Chondrocyte (in vitro differentiated cells): ENCODE measurements at regions not wholly inside any gene's neighbourhood (a gene's known extent, or its start where the extent isn't known, plus 50 kb on each side); places are given as distances from the start of the nearest gene placed in this dataset.

Experiments
- DNase-seq: peaks from one replicate; pipeline ENCODE4 v3.0.0; 2021; ENCODE audit warnings: mixed read lengths, low spot score
- H3K27ac Mint-ChIP-seq: one replicate; pipeline ENCODE4 v1.8.0; 2021; ENCODE audit warnings: mild to moderate bottlenecking, moderate library complexity, mixed read lengths; ENCODE audit not compliant: unreplicated experiment
- H3K27me3 Mint-ChIP-seq: 2 replicates; pipeline ENCODE4 v1.8.0; 2021; ENCODE audit warnings: low read depth, mixed read lengths
- H3K36me3 Mint-ChIP-seq: 2 replicates; pipeline ENCODE4 v1.8.0; 2021; ENCODE audit warnings: low read depth, mixed read lengths
- H3K4me1 Mint-ChIP-seq: 2 replicates; pipeline ENCODE4 v1.8.0; 2021; ENCODE audit warnings: low read depth, mild to moderate bottlenecking, mixed read lengths
- H3K4me3 Mint-ChIP-seq: one replicate; pipeline ENCODE4 v1.8.0; 2021; ENCODE audit warnings: mild to moderate bottlenecking, moderate library complexity, mixed read lengths; ENCODE audit not compliant: unreplicated experiment
- H3K9me3 Mint-ChIP-seq: 2 replicates; pipeline ENCODE4 v1.8.0; 2021; ENCODE audit warnings: low read depth, mixed read lengths
- CTCF ChIP-seq: fragments of 200-600 bp; sonication (generic); IDR thresholded peaks from 2 replicates; pipeline ENCODE4 v1.5.0; 2021; ENCODE audit warnings: antibody characterized with exemption, mild to moderate bottlenecking, moderate library complexity

DNA sequence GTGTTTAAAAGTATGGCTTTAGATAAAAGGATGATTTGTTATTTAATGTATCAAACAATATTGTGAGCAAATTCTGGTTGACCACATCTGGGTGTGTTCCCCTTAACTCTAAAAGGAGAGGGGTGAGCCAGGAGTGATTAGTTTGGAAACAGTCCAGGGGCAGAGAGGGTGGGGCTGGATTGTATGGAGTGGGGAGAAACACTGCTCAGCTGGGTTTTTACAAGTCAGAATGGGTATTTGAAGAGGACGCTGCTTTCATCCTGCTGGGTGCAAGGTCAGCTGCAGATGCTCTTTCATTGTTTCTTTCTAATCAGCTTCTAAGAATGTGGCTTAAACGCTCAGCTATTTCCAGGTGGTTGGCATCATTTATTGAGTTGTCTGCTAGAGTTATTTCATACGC is 82.8 kb upstream of the LIMCH1 start:
- Mint-ChIP-seq H3K27ac (no peak overlapping the region), H3K4me3 (no peak overlapping the region), H3K9me3 (no peaks in the 10 kb centered on the region), H3K27me3 (peaks cover 26% of the 10 kb centered on the region), H3K36me3 (no peaks in the 10 kb centered on the region), H3K4me1 (peaks cover 5% of the 10 kb centered on the region)
- TF ChIP-seq CTCF, result no peak
- no peak for DNase-seq

DNA sequence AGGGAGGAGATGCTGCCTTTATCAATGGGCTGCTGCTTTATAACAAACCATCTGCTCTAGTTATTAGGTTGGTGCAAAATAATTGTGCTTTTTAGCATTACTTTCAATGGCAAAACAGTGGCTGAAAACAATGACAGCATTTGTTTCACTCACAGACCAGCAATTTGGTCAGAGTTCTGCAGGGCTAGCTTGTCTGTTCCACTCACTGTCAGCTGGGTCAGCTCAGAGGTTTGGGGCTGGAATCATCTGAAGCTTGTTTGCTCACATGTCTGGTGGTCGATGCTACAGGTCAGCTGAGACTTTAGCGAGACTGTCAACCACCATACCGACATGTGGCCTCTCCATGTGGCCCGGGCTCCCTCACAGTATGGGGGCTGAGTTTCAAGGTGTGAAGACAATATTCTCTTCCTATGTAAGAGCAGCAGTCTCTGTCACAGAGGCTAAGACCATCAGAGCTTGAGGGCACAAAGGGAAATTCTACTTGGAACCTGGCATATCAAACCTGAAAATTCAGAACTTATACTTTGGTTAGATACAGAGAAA is 81.3 kb upstream of the LIMCH1 start:
- H3K4me1 Mint-ChIP-seq, result peaks cover 5% of the 10 kb centered on the region
- DNase-seq, result no peak
- H3K27ac Mint-ChIP-seq, result no peak overlapping the region
- no peak for TF ChIP-seq CTCF
- no peaks in the 10 kb centered on the region for H3K36me3 Mint-ChIP-seq
- H3K27me3 Mint-ChIP-seq, result peaks cover 25% of the 10 kb centered on the region
- no peaks in the 10 kb centered on the region for H3K9me3 Mint-ChIP-seq
- no peak overlapping the region for H3K4me3 Mint-ChIP-seq

DNA sequence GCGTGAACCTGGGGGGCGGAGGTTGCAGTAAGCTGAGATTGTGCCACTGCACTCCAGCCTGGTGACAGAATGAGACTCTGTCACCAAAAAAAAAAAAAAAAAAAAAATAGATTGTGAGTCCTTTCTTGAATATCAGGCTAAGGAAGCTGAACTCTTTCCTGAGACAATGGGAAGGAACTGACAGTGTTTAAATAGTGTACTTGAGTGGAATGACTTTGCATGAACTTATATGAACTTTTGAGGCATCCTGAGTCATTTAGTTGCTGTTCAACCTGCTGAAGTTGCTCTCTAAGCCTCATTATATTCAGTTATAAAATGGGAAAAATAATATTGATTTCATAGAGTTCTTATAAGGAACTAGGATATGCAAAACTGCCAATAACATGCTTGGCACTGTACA is 79.3 kb upstream of the LIMCH1 start:
- no peak for DNase-seq
- Mint-ChIP-seq H3K27ac (no peak overlapping the region), H3K9me3 (no peaks in the 10 kb centered on the region), H3K4me1 (peaks cover 5% of the 10 kb centered on the region), H3K4me3 (no peak overlapping the region), H3K36me3 (no peaks in the 10 kb centered on the region), H3K27me3 (peaks cover 25% of the 10 kb centered on the region)
- TF ChIP-seq CTCF, result no peak

- Mint-ChIP-seq H3K4me1 (no peaks in the 10 kb centered on the region), H3K4me3 (no peak overlapping the region), H3K36me3 (no peaks in the 10 kb centered on the region), H3K27me3 (peaks cover 21% of the 10 kb centered on the region), H3K9me3 (no peaks in the 10 kb centered on the region), H3K27ac (no peak overlapping the region)
- DNase-seq, result no peak
- TF ChIP-seq CTCF, result no peak
Observed at GRCh38 chr4:41460641-41461040, 77.3 kb upstream of the LIMCH1 start.

GRCh38 chr4:41461780-41462307 is 76.1 kb upstream of the LIMCH1 start:
- H3K9me3 Mint-ChIP-seq, result no peaks in the 10 kb centered on the region
- no peaks in the 10 kb centered on the region for H3K36me3 Mint-ChIP-seq
- no peak for TF ChIP-seq CTCF
- no peak overlapping the region for H3K27ac Mint-ChIP-seq
- H3K4me3 Mint-ChIP-seq, result no peak overlapping the region
- H3K4me1 Mint-ChIP-seq, result no peaks in the 10 kb centered on the region
- H3K27me3 Mint-ChIP-seq, result peaks cover 17% of the 10 kb centered on the region
- DNase-seq, result no peak
